Smooth muscle cell (in vitro differentiated cells): ENCODE measurements at regions not wholly inside any gene's neighbourhood (a gene's known extent, or its start where the extent isn't known, plus 50 kb on each side); places are given as distances from the start of the nearest gene placed in this dataset.

Experiments used
- DNase-seq: peaks from one replicate; lab custom pipeline; 2025; ENCODE audit not compliant: unreplicated experiment; lab: John Stamatoyannopoulos, UW
- H2AFZ ChIP-seq: fragments of 200-600 bp; sonication (generic); 2 replicates; pipeline ENCODE4 v1.6.0; 2016; ENCODE audit warnings: antibody characterized with exemption, low read depth, mild to moderate bottlenecking
- H3F3A ChIP-seq: fragments of 200-600 bp; sonication (generic); 2 replicates; pipeline ENCODE4 v1.6.0; 2017; ENCODE audit warnings: antibody characterized with exemption, low read depth
- H3K27ac ChIP-seq: fragments of 200-600 bp; sonication (generic); 2 replicates; pipeline ENCODE4 v1.5.1; 2016; ENCODE audit warnings: low read depth, mild to moderate bottlenecking
- H3K27me3 ChIP-seq: fragments of 200-600 bp; sonication (generic); 2 replicates; pipeline ENCODE4 v1.6.1; 2016; ENCODE audit warnings: low read depth, mild to moderate bottlenecking
- H3K36me3 ChIP-seq: fragments of 200-600 bp; sonication (generic); 2 replicates; pipeline ENCODE4 v1.5.1; 2016; ENCODE audit warnings: low read depth
- H3K4me1 ChIP-seq: fragments of 200-600 bp; sonication (generic); 2 replicates; pipeline ENCODE4 v1.5.1; 2016; ENCODE audit warnings: low read depth
- H3K4me2 ChIP-seq: fragments of 200-600 bp; sonication (generic); 2 replicates; pipeline ENCODE4 v1.6.0; 2016; ENCODE audit warnings: mild to moderate bottlenecking
- H3K4me3 ChIP-seq: fragments of 200-600 bp; sonication (generic); 2 replicates; pipeline ENCODE4 v1.5.1; 2016; ENCODE audit warnings: mild to moderate bottlenecking
- H3K79me2 ChIP-seq: fragments of 200-600 bp; sonication (generic); 2 replicates; pipeline ENCODE4 v1.6.0; 2016; ENCODE audit warnings: low read depth, mild to moderate bottlenecking
- H3K9ac ChIP-seq: fragments of 200-600 bp; sonication (generic); 2 replicates; pipeline ENCODE4 v1.6.0; 2016; ENCODE audit warnings: low read depth
- H3K9me3 ChIP-seq: fragments of 200-600 bp; sonication (generic); replicated peaks from 2 replicates; pipeline ENCODE4 v1.5.1; 2016; ENCODE audit warnings: low read depth
- H4K20me1 ChIP-seq: fragments of 200-600 bp; sonication (generic); 2 replicates; pipeline ENCODE4 v1.6.0; 2016; ENCODE audit warnings: low read depth
- WGBS: methylation state at CpG from one replicate; pipeline ENCODE4 v1.1.7; 2016; ENCODE audit warnings: low lambda C conversion rate; 5-methylcytosine and 5-hydroxymethylcytosine counted together
- TF ChIP-seq, protein P1 (sequence below): fragments of 200-600 bp; sonication (generic); IDR thresholded peaks from 2 replicates; pipeline ENCODE4 v1.5.1; 2017; ENCODE audit warnings: borderline replicate concordance, mild to moderate bottlenecking, antibody characterized with exemption; ENCODE audit not compliant: insufficient read depth, poor library complexity, severe bottlenecking

DNA sequence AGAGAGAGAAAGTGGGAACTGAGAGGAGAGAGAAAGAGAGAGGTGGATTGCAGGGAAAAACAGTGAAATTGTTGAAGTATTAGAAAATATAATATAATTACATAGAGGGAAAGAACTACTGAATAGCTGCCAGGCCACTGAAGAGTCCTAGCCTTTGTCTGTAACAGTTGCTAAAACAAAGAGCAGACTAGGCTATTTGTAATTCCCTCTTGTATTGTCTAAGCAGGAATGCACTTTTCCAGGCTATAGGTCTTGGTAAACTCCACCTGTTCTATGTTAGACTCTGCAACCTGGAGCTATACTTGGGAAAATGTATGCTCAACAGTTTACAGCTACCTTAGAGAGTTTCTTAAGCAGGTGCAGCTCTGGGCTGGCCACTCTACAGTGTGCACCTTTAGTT is 1063.3 kb downstream of the ADGRL3 start:
- H3K27ac ChIP-seq = no peak overlapping the region
- H3K4me1 ChIP-seq = no peaks in the 10 kb centered on the region
- no peaks in the 10 kb centered on the region for H3K79me2 ChIP-seq
- no peak overlapping the region for H2AFZ ChIP-seq
- no peak overlapping the region for H3K4me2 ChIP-seq
- TF ChIP-seq, protein P1, sequence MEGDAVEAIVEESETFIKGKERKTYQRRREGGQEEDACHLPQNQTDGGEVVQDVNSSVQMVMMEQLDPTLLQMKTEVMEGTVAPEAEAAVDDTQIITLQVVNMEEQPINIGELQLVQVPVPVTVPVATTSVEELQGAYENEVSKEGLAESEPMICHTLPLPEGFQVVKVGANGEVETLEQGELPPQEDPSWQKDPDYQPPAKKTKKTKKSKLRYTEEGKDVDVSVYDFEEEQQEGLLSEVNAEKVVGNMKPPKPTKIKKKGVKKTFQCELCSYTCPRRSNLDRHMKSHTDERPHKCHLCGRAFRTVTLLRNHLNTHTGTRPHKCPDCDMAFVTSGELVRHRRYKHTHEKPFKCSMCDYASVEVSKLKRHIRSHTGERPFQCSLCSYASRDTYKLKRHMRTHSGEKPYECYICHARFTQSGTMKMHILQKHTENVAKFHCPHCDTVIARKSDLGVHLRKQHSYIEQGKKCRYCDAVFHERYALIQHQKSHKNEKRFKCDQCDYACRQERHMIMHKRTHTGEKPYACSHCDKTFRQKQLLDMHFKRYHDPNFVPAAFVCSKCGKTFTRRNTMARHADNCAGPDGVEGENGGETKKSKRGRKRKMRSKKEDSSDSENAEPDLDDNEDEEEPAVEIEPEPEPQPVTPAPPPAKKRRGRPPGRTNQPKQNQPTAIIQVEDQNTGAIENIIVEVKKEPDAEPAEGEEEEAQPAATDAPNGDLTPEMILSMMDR = no peak
- H3K27me3 ChIP-seq = no peaks in the 10 kb centered on the region
- H3F3A ChIP-seq = no peaks in the 10 kb centered on the region
- H3K9ac ChIP-seq = no peak overlapping the region
- DNase-seq = no peak
- H3K4me3 ChIP-seq = no peak overlapping the region
- no peaks in the 10 kb centered on the region for H3K9me3 ChIP-seq
- no peaks in the 10 kb centered on the region for H4K20me1 ChIP-seq
- H3K36me3 ChIP-seq = no peaks in the 10 kb centered on the region

- H2AFZ ChIP-seq = no peak overlapping the region
- H4K20me1 ChIP-seq = no peaks in the 10 kb centered on the region
- no peak overlapping the region for H3K9ac ChIP-seq
- no peak overlapping the region for H3K27ac ChIP-seq
- 79% methylated on average over 1 of the region's 1 CpG for WGBS
- DNase-seq = no peak
- no peaks in the 10 kb centered on the region for H3F3A ChIP-seq
- no peak overlapping the region for H3K4me3 ChIP-seq
- H3K4me2 ChIP-seq = no peak overlapping the region
- no peaks in the 10 kb centered on the region for H3K36me3 ChIP-seq
- H3K27me3 ChIP-seq = no peaks in the 10 kb centered on the region
- no peaks in the 10 kb centered on the region for H3K79me2 ChIP-seq
- no peaks in the 10 kb centered on the region for H3K4me1 ChIP-seq
- H3K9me3 ChIP-seq = no peaks in the 10 kb centered on the region
- TF ChIP-seq, protein P1 = no peak
Measured at GRCh38 chr4:62262676-62263075, 1062.5 kb downstream of the ADGRL3 start.

- H3K4me3 ChIP-seq = no peak overlapping the region
- no peak overlapping the region for H3K4me2 ChIP-seq
- H3K27ac ChIP-seq = no peak overlapping the region
- H3K9me3 ChIP-seq = no peaks in the 10 kb centered on the region
- H2AFZ ChIP-seq = no peak overlapping the region
- no peak for DNase-seq
- no peaks in the 10 kb centered on the region for H3K27me3 ChIP-seq
- H3K4me1 ChIP-seq = no peaks in the 10 kb centered on the region
- H3F3A ChIP-seq = no peaks in the 10 kb centered on the region
- no peaks in the 10 kb centered on the region for H3K79me2 ChIP-seq
- WGBS = 76% methylated on average over 3 of the region's 3 CpGs
- TF ChIP-seq, protein P1 = no peak
- H3K9ac ChIP-seq = no peak overlapping the region
- H4K20me1 ChIP-seq = no peaks in the 10 kb centered on the region
- no peaks in the 10 kb centered on the region for H3K36me3 ChIP-seq
Measured at GRCh38 chr4:62260254-62260653, 1060.1 kb downstream of the ADGRL3 start.

GRCh38 chr4:62256479-62256878 is 1056.4 kb downstream of the ADGRL3 start:
- H3K4me2 ChIP-seq = no peak overlapping the region
- no peaks in the 10 kb centered on the region for H3K79me2 ChIP-seq
- DNase-seq = no peak
- H4K20me1 ChIP-seq = no peaks in the 10 kb centered on the region
- H3K36me3 ChIP-seq = no peaks in the 10 kb centered on the region
- H2AFZ ChIP-seq = no peak overlapping the region
- H3K27me3 ChIP-seq = no peaks in the 10 kb centered on the region
- no peak overlapping the region for H3K9ac ChIP-seq
- TF ChIP-seq, protein P1 = no peak
- H3K27ac ChIP-seq = no peak overlapping the region
- no peaks in the 10 kb centered on the region for H3F3A ChIP-seq
- no peaks in the 10 kb centered on the region for H3K4me1 ChIP-seq
- H3K9me3 ChIP-seq = no peaks in the 10 kb centered on the region
- H3K4me3 ChIP-seq = no peak overlapping the region
